H9 (cell line): ENCODE measurements at regions not wholly inside any gene's neighbourhood (a gene's known extent, or its start where the extent isn't known, plus 50 kb on each side); places are given as distances from the start of the nearest gene placed in this dataset.

Source experiments
- DNase-seq: peaks from one replicate; pipeline ENCODE4 v3.0.0-alpha.2; 2017
- H2AFZ ChIP-seq: one replicate; pipeline ENCODE4 v1.6.1; 2013; ENCODE audit warnings: mild to moderate bottlenecking, low read length, control low read depth, moderate library complexity
- H2AK5ac ChIP-seq: 2 replicates; pipeline ENCODE4 v1.6.1; 2013; ENCODE audit warnings: low read length, control low read depth, mixed read lengths; ENCODE audit not compliant: insufficient read length
- H2BK120ac ChIP-seq: one replicate; pipeline ENCODE4 v1.6.1; 2013; ENCODE audit warnings: low read depth, mild to moderate bottlenecking, low read length, control low read depth, inconsistent platforms; ENCODE audit not compliant: poor library complexity, severe bottlenecking
- H2BK12ac ChIP-seq: 2 replicates; pipeline ENCODE4 v1.6.1; 2013; ENCODE audit warnings: low read length, control low read depth, mixed read lengths, low read depth; ENCODE audit not compliant: insufficient read length
- H2BK15ac ChIP-seq: 2 replicates; pipeline ENCODE4 v1.6.1; 2013; ENCODE audit warnings: low read depth, low read length, control low read depth
- H2BK20ac ChIP-seq: one replicate; pipeline ENCODE4 v1.6.1; 2013; ENCODE audit warnings: low read depth, mild to moderate bottlenecking, low read length, control low read depth, inconsistent platforms; ENCODE audit not compliant: poor library complexity, severe bottlenecking
- H2BK5ac ChIP-seq: 2 replicates; pipeline ENCODE4 v1.6.1; 2013; ENCODE audit warnings: low read length, control low read depth, mixed read lengths; ENCODE audit not compliant: insufficient read length
- H3K14ac ChIP-seq: 2 replicates; pipeline ENCODE4 v1.6.1; 2013; ENCODE audit warnings: low read length, control low read depth; ENCODE audit not compliant: insufficient read depth
- H3K18ac ChIP-seq: 2 replicates; pipeline ENCODE4 v1.6.1; 2013; ENCODE audit warnings: low read depth, mild to moderate bottlenecking, mixed read lengths, low read length, control low read depth; ENCODE audit not compliant: insufficient read length
- H3K23ac ChIP-seq: 2 replicates; pipeline ENCODE4 v1.6.1; 2013; ENCODE audit warnings: low read length, control low read depth, mixed read lengths, low read depth; ENCODE audit not compliant: insufficient read length
- H3K23me2 ChIP-seq: 2 replicates; pipeline ENCODE4 v1.6.1; 2013; ENCODE audit warnings: low read depth, mild to moderate bottlenecking, mixed read lengths, low read length, control low read depth; ENCODE audit not compliant: insufficient read length, poor library complexity, severe bottlenecking
- H3K27ac ChIP-seq: 2 replicates; pipeline ENCODE4 v1.5.1; 2013; ENCODE audit warnings: low read length, control low read depth, mixed read lengths, low read depth; ENCODE audit not compliant: insufficient read length
- H3K27me3 ChIP-seq: 2 replicates; pipeline ENCODE4 v1.6.1; 2013; ENCODE audit warnings: low read length, control low read depth, inconsistent platforms; ENCODE audit not compliant: insufficient read depth
- H3K4ac ChIP-seq: 2 replicates; pipeline ENCODE4 v1.6.1; 2013; ENCODE audit warnings: low read depth, mild to moderate bottlenecking, control low read depth, inconsistent platforms, low read length, moderate library complexity
- H3K4me1 ChIP-seq: 2 replicates; pipeline ENCODE4 v1.6.1; 2013; ENCODE audit warnings: low read length, control low read depth, inconsistent platforms; ENCODE audit not compliant: insufficient read depth
- H3K4me2 ChIP-seq: 2 replicates; pipeline ENCODE4 v1.6.1; 2013; ENCODE audit warnings: low read length, control low read depth, mixed read lengths; ENCODE audit not compliant: insufficient read length, insufficient read depth
- H3K56ac ChIP-seq: 2 replicates; pipeline ENCODE4 v1.6.1; 2013; ENCODE audit warnings: low read depth, mild to moderate bottlenecking, mixed read lengths, low read length, control low read depth; ENCODE audit not compliant: insufficient read length
- H3K79me1 ChIP-seq: 2 replicates; pipeline ENCODE4 v1.6.1; 2013; ENCODE audit warnings: low read depth, mild to moderate bottlenecking, moderate library complexity, low read length, control low read depth, inconsistent platforms; ENCODE audit not compliant: insufficient read depth, poor library complexity, severe bottlenecking
- H3K79me2 ChIP-seq: 2 replicates; pipeline ENCODE4 v1.6.1; 2013; ENCODE audit warnings: low read length, control low read depth, inconsistent platforms; ENCODE audit not compliant: insufficient read depth
- H3K9ac ChIP-seq: 2 replicates; pipeline ENCODE4 v1.6.1; 2013; ENCODE audit warnings: low read length, control low read depth, mixed read lengths; ENCODE audit not compliant: insufficient read length; ENCODE audit errors: extremely low read depth
- H3K9me3 ChIP-seq: one replicate; pipeline ENCODE4 v1.6.1; 2013; ENCODE audit warnings: low read depth, low read length, inconsistent platforms; ENCODE audit not compliant: control insufficient read depth
- H3T11ph ChIP-seq: one replicate; pipeline ENCODE4 v1.6.1; 2013; ENCODE audit warnings: mild to moderate bottlenecking, low read length, control low read depth, inconsistent platforms
- H4K20me1 ChIP-seq: one replicate; pipeline ENCODE4 v1.6.1; 2013; ENCODE audit not compliant: control insufficient read depth, insufficient read length, insufficient read depth
- H4K5ac ChIP-seq: 2 replicates; pipeline ENCODE4 v1.6.1; 2013; ENCODE audit warnings: low read depth, mild to moderate bottlenecking, mixed read lengths, low read length, control low read depth; ENCODE audit not compliant: insufficient read length
- H4K8ac ChIP-seq: replicated peaks from 2 replicates; pipeline ENCODE4 v1.6.1; 2013; ENCODE audit warnings: low read length, control low read depth, mixed read lengths, low read depth; ENCODE audit not compliant: insufficient read length
- H4K91ac ChIP-seq: 2 replicates; pipeline ENCODE4 v1.6.1; 2013; ENCODE audit warnings: low read depth, mild to moderate bottlenecking, moderate library complexity, mixed read lengths, low read length, control low read depth; ENCODE audit not compliant: insufficient read length
- H3K27ac Mint-ChIP-seq, 3 experiments: 2 replicates in 2 of 3; 3 replicates in 1 of 3; pipeline ENCODE4 v1.8.0; 2020 to 2021; ENCODE audit warnings: mixed read lengths in 3 of 3, mild to moderate bottlenecking in 1 of 3, moderate library complexity in 1 of 3
- H3K27me3 Mint-ChIP-seq: 2 replicates; pipeline ENCODE4 v1.8.0; 2021; ENCODE audit warnings: low read depth, mild to moderate bottlenecking, moderate library complexity, mixed read lengths
- H3K36me3 Mint-ChIP-seq, 3 experiments: 2 replicates in 2 of 3; 3 replicates in 1 of 3; pipeline ENCODE4 v1.8.0; 2020 to 2021; ENCODE audit warnings: low read depth in 3 of 3, mixed read lengths in 3 of 3; ENCODE audit not compliant: insufficient read depth in 1 of 3
- H3K4me1 Mint-ChIP-seq, 2 experiments: 2 replicates each; pipeline ENCODE4 v1.8.0; 2020; ENCODE audit warnings: mixed read lengths in 2 of 2
- H3K4me3 Mint-ChIP-seq, 2 experiments: 2 replicates in 1 of 2; 3 replicates in 1 of 2; pipeline ENCODE4 v1.8.0; 2020 to 2021; ENCODE audit warnings: mild to moderate bottlenecking in 2 of 2, mixed read lengths in 2 of 2, moderate library complexity in 1 of 2
- H3K9me3 Mint-ChIP-seq, 2 experiments: 2 replicates in 1 of 2; 3 replicates in 1 of 2; pipeline ENCODE4 v1.8.0; 2020; ENCODE audit warnings: mild to moderate bottlenecking in 2 of 2, mixed read lengths in 2 of 2, moderate library complexity in 1 of 2
- CTCF ChIP-seq: fragments of 200-600 bp; sonication (generic); conservative IDR thresholded peaks from 3 replicates; pipeline ENCODE4 v1.8.0; 2021; ENCODE audit warnings: antibody characterized with exemption, mild to moderate bottlenecking
- WGBS: extraction: QIAGEN DNeasy Blood & Tissue Kit; methylation state at CpG from one replicate; pipeline ENCODE4 v1.1.7; 2013; ENCODE audit warnings: missing lambda C conversion rate, low lambda C conversion rate, mixed read lengths; ENCODE audit not compliant: insufficient read length; ENCODE audit errors: extremely low coverage; 5-methylcytosine and 5-hydroxymethylcytosine counted together

- Histone ChIP-seq H2AFZ (no peak overlapping the region), H4K5ac (no peak overlapping the region), H4K8ac (no peak overlapping the region), H3K18ac (no peak overlapping the region), H3K23ac (no peak overlapping the region), H3K9ac (no peak overlapping the region), H3K4me2 (no peak overlapping the region), H2BK15ac (no peak overlapping the region), H4K20me1 (no peaks in the 10 kb centered on the region), H2BK120ac (no peak overlapping the region), H2BK5ac (no peak overlapping the region), H3T11ph (no peak overlapping the region), H3K4ac (no peak overlapping the region), H3K9me3 (no peaks in the 10 kb centered on the region), H3K79me2 (no peaks in the 10 kb centered on the region), H2BK12ac (no peak overlapping the region), H2BK20ac (no peak overlapping the region), H3K23me2 (no peaks in the 10 kb centered on the region), H3K79me1 (no peaks in the 10 kb centered on the region), H4K91ac (no peak overlapping the region), H3K14ac (no peak overlapping the region), H3K27me3 (no peaks in the 10 kb centered on the region), H2AK5ac (no peak overlapping the region), H3K56ac (no peak overlapping the region), H3K27ac (no peak overlapping the region), H3K4me1 (no peaks in the 10 kb centered on the region)
- no peak overlapping the region for H3K4me3 Mint-ChIP-seq
- no peak for DNase-seq
- H3K27me3 Mint-ChIP-seq = peaks cover 14% of the 10 kb centered on the region
- no peak overlapping the region for H3K27ac Mint-ChIP-seq
- WGBS = no CpG with 5 or more reads among the region's 9 CpGs
- H3K4me1 Mint-ChIP-seq = peaks cover 11 to 12% of the 10 kb centered on the region in 2 experiments
- H3K9me3 Mint-ChIP-seq = peaks cover 0 to 6% of the 10 kb centered on the region in 2 experiments; a peak in 1 of 5 replicates
- no peak for TF ChIP-seq CTCF
- H3K36me3 Mint-ChIP-seq = peaks cover 0 to 5% (median 0%) of the 10 kb centered on the region in 3 experiments; a peak in 1 of 7 replicates
Observed at GRCh38 chr2:45177870-45178269, 168.6 kb upstream of the SIX2 start.
